K562 (cell line): ENCODE measurements at regions not wholly inside any gene's neighbourhood (a gene's known extent, or its start where the extent isn't known, plus 50 kb on each side); places are given as distances from the start of the nearest gene placed in this dataset.

Source experiments
- ATAC-seq: fragments of 200-7000 bp; cut with Tn5 transposase; 3 replicates; pipeline ENCODE4 v1.9.1; 2020; ENCODE audit warnings: moderate library complexity
- BruUV-seq: library from RNA; stranded (reverse); fragments of 400-500 nt; replicated peaks from 2 replicates; lab custom pipeline; 2021; lab: Mats Ljungman, UMichigan
- CTCF ChIA-PET: fragments of 300-600 bp; formaldehyde crosslinking; extraction: SDS; loops from one replicate; lab custom pipeline; 2021; ENCODE audit warnings: low intra/inter-chr PET ratio; lab: Yijun Ruan, JAX
- POLR2A ChIA-PET: fragments of 300-600, 350-650 bp; sonication (Branson Sonifier 250); formaldehyde crosslinking; extraction: SDS; loops from one replicate; lab custom pipeline; 2021; ENCODE audit warnings: antibody characterized with exemption, inconsistent platforms; lab: Yijun Ruan, JAX
- DNase-seq, 4 experiments: peaks; one replicate each; pipeline versions ENCODE4 v3.0.0 to v3.0.0-alpha.2; 2011 to 2018; ENCODE audit warnings: low spot score in 3 of 4, mixed read lengths in 3 of 4; ENCODE audit errors: extremely low read depth in 1 of 4
- FAIRE-seq: peaks from 2 replicates; lab custom pipeline; 2011; peaks lifted over from hg19 to GRCh38; lab: Jason Lieb, UNC
- H2AFZ ChIP-seq: 2 replicates; pipeline ENCODE4 v1.6.0; 2011; ENCODE audit warnings: low read depth, low read length, control low read depth, inconsistent platforms
- H3K27ac ChIP-seq: fragments of 200-600 bp; 3 replicates; pipeline ENCODE4 v1.8.0; 2011; ENCODE audit warnings: low read depth, mild to moderate bottlenecking, control low read depth, inconsistent platforms, low read length, moderate library complexity, mixed read lengths; ENCODE audit errors: extremely low read depth
- H3K27me3 ChIP-seq, 2 experiments: fragments of 300-600 bp in 1 of 2; 2 replicates in 1 of 2; 3 replicates in 1 of 2; pipeline versions ENCODE4 v1.6.0 to v1.8.0; 2011; ENCODE audit warnings: inconsistent platforms in 2 of 2, low read length in 2 of 2, mild to moderate bottlenecking in 1 of 2, mixed read lengths in 1 of 2, moderate library complexity in 1 of 2; ENCODE audit not compliant: control insufficient read depth in 2 of 2, insufficient read depth in 2 of 2
- H3K36me3 ChIP-seq: fragments of 300-600 bp; 3 replicates; pipeline ENCODE4 v1.8.0; 2011; ENCODE audit warnings: mild to moderate bottlenecking, low read length, inconsistent platforms; ENCODE audit not compliant: control insufficient read depth, insufficient read depth
- H3K4me1 ChIP-seq, 2 experiments: fragments of 200-600 bp in 1 of 2; replicated peaks in 1 of 2; 2 replicates in 1 of 2; 3 replicates in 1 of 2; pipeline versions ENCODE4 v1.5.1 to v1.8.0; 2011; ENCODE audit warnings: inconsistent platforms in 2 of 2, low read length in 2 of 2, mild to moderate bottlenecking in 1 of 2, mixed read lengths in 1 of 2, moderate library complexity in 1 of 2; ENCODE audit not compliant: control insufficient read depth in 2 of 2, insufficient read depth in 2 of 2
- H3K4me2 ChIP-seq: 2 replicates; pipeline ENCODE4 v1.6.1; 2011; ENCODE audit warnings: low read length, control low read depth, inconsistent platforms, mixed read lengths; ENCODE audit not compliant: insufficient read depth
- H3K4me3 ChIP-seq: fragments of 200-600 bp; sonication (generic), shearing (Covaris generic); 2 replicates; pipeline ENCODE4 v1.5.1; 2016; ENCODE audit warnings: control low read depth, inconsistent platforms
- H3K79me2 ChIP-seq: fragments of 200-600 bp; 3 replicates; pipeline ENCODE4 v1.8.0; 2011; ENCODE audit warnings: low read length, inconsistent platforms; ENCODE audit not compliant: control insufficient read depth, insufficient read depth
- H3K9ac ChIP-seq, 2 experiments: 2 replicates each; pipeline versions ENCODE4 v1.6.0 to v1.6.1; 2011; ENCODE audit warnings: low read depth in 2 of 2, low read length in 2 of 2, control low read depth in 1 of 2, inconsistent platforms in 1 of 2, mild to moderate bottlenecking in 1 of 2, mixed read lengths in 1 of 2; ENCODE audit not compliant: insufficient read depth in 1 of 2
- H3K9me1 ChIP-seq: one replicate; pipeline ENCODE4 v1.6.0; 2011; ENCODE audit warnings: inconsistent platforms, mild to moderate bottlenecking, low read length, moderate library complexity; ENCODE audit not compliant: control insufficient read depth, insufficient read depth
- H3K9me3 ChIP-seq: replicated peaks from 2 replicates; pipeline ENCODE4 v1.5.1; 2011; ENCODE audit warnings: low read depth, low read length, inconsistent platforms; ENCODE audit not compliant: control insufficient read depth, insufficient read depth
- H4K20me1 ChIP-seq: replicated peaks from 2 replicates; pipeline ENCODE4 v1.6.1; 2011; ENCODE audit warnings: low read length, inconsistent platforms, mixed read lengths; ENCODE audit not compliant: control insufficient read depth, insufficient read depth
- ADNP ChIP-seq: fragments of 200-800 bp; sonication (Bioruptor generic); IDR thresholded peaks from 2 replicates; pipeline ENCODE4 v1.6.1; 2016; ENCODE audit warnings: missing genetic modification characterization, missing compliant biosample characterization
- E2F5 ChIP-seq: sonication (generic); formaldehyde crosslinking; IDR thresholded peaks from 2 replicates; pipeline ENCODE4 v1.8.0; 2022; ENCODE audit warnings: mild to moderate bottlenecking, missing genetic modification reagents
- ELK1 ChIP-seq: sonication (generic); formaldehyde crosslinking; IDR thresholded peaks from 2 replicates; pipeline ENCODE4 v1.8.1; 2022; ENCODE audit warnings: missing genetic modification reagents
- IRF9 ChIP-seq: fragments of 450-650 bp; IDR thresholded peaks from 2 replicates; pipeline ENCODE4 v1.6.1; 2016; ENCODE audit warnings: missing biosample characterization, missing genetic modification characterization
- MCM2 ChIP-seq: fragments of 450-650 bp; IDR thresholded peaks from 2 replicates; pipeline ENCODE4 v1.6.1; 2017; ENCODE audit warnings: low read depth, mild to moderate bottlenecking
- TEAD2 ChIP-seq: fragments of 450-650 bp; IDR thresholded peaks from 2 replicates; pipeline ENCODE4 v1.6.1; 2016; ENCODE audit warnings: missing genetic modification characterization, control low read depth, missing compliant biosample characterization
- ZNF140 ChIP-seq: fragments of 250-450 bp; sonication (Bioruptor Pico); IDR thresholded peaks from 2 replicates; pipeline ENCODE4 v1.8.0; 2021; ENCODE audit warnings: moderate library complexity, mild to moderate bottlenecking, inconsistent platforms
- WGBS: fragments of 100-300 bp; shearing (Covaris generic); methylation state at CpG from one replicate; pipeline ENCODE4 v1.1.6; 2016; ENCODE audit warnings: low coverage, mixed read lengths; ENCODE audit not compliant: insufficient coverage; ENCODE audit errors: missing lambda C conversion rate; 5-methylcytosine and 5-hydroxymethylcytosine counted together
- in situ Hi-C: fragments of 300-500 bp; cut with MboI; formaldehyde crosslinking; loops from 4 replicates; pipeline ENCODE4 v1.15.0; 2018; ENCODE audit warnings: inconsistent platforms, mixed read lengths
- intact Hi-C: fragments of 100-400 bp; cut with micrococcal nuclease; formaldehyde crosslinking; loops from 2 replicates; pipeline ENCODE4 v1.14.2; 2022

- no TSS peak for BruUV-seq
- Histone ChIP-seq H3K4me2 (no peak overlapping the region), H4K20me1 (no peaks in the 10 kb centered on the region), H3K27me3 (peaks cover 0 to 14% of the 10 kb centered on the region in 2 experiments; a peak in 1 of 5 replicates), H3K27ac (no peak overlapping the region), H3K4me1 (no peaks in the 10 kb centered on the region), H3K9me3 (0 out of 2 replicates have a peak, but pooled peaks cover 2% of the 10 kb centered on the region), H3K36me3 (no peaks in the 10 kb centered on the region), H2AFZ (no peak overlapping the region), H3K79me2 (no peaks in the 10 kb centered on the region), H3K9ac (no peak overlapping the region)
- DNase-seq = no peak
- ChIA-PET POLR2A (no interaction called here), CTCF (no interaction called here)
- WGBS = under 1% methylated on average over 17 of the region's 17 CpGs
- in situ Hi-C loops = no loop called here
- ATAC-seq = no peak
- FAIRE-seq = no peak
- TF ChIP-seq TEAD2 (tag) (no peak), ELK1 (no peak), IRF9 (tag) (no peak), MCM2 (no peak), E2F5 (no peak), ZNF140 (CRISPR knock-in tag) (no peak), ADNP (tag) (no peak)
- TF ChIP-seq, all 486 proteins: peak for 0
- Histone ChIP-seq H3K9me1 (no peaks in the 10 kb centered on the region), H3K4me3 (no peak overlapping the region)
- intact Hi-C loops = no loop called here
Observed at GRCh38 chr21:41108668-41109585, 59.0 kb upstream of the BACE2 start.
